ENCODE measurements at regions not wholly inside any gene's neighbourhood (a gene's known extent, or its start where the extent isn't known, plus 50 kb on each side); places are given as distances from the start of the nearest gene placed in this dataset.

DNA sequence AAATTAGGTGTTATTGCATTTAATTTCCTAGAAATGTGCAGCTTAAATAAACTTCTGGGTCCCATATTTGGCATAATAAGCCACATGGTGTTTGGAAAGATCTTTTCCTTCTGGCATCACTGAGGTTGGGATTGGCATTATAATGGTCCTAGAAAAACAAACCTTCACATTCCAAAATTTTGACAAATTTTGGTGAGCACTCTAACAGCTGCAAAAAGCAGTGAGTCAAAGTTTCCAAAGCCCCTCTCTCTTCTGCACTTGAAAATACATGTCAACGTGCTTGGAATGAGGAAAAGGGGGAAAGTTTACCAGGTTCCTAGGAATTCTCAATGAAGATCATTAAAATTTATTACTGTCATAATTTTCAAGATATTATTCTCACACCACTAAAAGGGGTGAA lies 77.8 kb upstream of the STK17B start:
- DNase-seq: no peak

DNA sequence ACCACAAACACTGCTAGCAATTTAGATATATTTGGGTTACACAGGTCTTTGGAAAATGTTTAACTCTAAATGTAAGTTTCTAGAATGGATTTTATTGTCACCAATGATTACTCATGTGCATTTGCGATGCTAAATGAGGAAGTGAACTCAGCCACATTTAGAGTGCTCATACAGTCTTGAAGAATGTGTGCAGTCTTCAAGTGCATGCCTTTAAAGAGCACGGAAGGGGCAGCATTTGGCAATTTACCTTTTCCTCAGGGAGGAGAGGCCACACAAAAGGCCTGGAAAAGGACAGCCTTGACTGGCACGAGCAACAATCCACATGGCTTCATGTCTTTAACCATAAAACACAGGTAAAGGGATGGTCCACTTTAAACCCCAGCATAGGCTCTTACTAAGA lies 78.5 kb upstream of the STK17B start:
- no peak for DNase-seq

DNA sequence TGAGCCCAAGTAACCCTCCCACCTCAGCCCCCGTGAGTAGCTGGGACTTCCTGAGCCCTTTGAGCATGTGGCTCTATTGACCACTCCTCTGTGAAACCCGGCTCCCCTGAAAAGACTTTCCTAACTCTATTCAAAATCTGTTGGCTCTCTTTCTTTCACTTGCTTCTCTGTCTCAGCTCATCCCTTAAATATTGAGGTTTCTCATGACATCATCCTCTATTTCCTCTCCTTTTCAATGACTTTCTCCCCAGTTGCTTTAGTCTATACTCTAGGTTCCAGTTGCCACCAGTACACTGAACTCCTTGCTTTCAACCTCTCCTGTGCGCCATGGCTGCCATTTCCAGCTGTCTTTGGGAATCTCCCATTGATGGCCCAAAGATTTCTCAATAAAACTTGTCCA lies 79.8 kb upstream of the STK17B start:
- DNase-seq: no peak

DNA sequence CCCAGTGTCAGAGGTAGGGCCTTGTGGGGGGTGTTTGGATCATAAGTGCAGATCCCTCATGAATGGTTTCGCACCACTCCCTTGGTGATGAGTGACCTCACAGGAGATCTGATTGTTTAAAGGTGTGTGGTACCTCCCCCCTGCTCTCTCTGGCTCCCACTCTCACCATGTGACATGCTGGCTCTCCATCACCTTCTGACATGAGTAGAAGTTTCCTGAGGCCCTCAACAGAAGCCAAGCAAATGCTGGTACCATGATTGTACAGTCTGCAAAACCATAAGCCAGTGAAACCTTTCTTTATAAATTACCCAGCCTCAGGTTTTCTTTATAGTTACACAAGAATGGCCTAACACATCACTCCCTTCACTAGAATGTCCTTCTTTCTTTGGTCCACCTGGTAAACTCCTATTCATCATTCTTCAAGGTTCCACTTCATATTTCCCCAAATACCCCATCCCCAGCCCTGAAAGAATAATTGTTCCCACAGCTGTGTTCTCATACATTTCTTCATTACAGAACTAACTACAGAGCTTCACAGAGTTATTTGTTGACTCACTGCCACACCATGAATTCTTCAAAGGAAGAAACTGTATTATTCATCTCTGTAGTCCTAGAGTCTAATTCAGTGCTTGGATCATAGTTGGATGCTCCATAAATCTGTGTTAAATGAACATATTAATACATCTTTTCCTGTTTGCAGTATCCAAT lies 81.2 kb upstream of the STK17B start:
- no peak for DNase-seq

- DNase-seq: no peak
Observed at GRCh38 chr2:196253116-196253480, 81.7 kb upstream of the STK17B start.

- DNase-seq: no peak
Observed at GRCh38 chr2:196256585-196256984, 85.2 kb upstream of the STK17B start.

DNA sequence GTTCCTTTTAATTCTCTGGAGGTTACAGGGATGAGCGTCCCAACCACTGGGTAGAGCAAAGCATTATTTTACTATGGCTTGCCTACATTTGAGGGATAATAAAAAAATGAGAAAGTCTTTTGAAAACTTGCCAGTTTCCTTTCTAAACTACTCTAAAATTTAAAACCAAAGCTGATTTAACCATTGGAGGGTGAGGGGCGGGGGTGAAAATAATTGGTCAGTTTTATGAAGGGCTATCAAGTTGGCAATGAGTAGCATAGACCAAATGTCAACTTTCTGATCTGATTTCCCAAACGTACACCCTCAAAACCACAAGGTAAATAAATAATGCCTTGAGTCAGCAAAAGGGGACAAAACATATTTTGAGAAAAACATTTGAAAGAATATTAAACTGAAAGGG lies 85.7 kb upstream of the STK17B start:
- DNase-seq: no peak

DNA sequence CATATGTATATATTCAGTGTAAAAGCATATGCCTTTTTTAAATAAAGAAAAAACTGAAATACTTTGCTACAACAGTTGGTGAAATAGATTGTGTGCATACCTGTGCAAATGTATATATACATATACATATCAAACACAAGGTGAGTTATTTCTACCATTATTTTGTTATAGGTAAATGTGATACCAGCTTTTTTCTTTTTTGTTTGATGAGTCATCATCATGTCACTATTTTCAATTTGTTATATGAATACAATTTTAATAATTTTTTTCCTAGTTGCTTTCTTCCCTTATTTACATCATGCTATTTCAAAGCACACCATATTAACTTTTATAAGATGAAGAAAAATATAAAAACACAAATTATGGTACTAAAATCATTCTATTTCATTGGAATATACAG lies 87.0 kb upstream of the STK17B start:
- DNase-seq: no peak

GRCh38 chr2:196259507-196260481 lies 88.4 kb upstream of the STK17B start:
- DNase-seq: peak; percentile 53 to 60

- no peak for DNase-seq
Observed at GRCh38 chr2:196260546-196260945, 89.2 kb upstream of the STK17B start.

DNA sequence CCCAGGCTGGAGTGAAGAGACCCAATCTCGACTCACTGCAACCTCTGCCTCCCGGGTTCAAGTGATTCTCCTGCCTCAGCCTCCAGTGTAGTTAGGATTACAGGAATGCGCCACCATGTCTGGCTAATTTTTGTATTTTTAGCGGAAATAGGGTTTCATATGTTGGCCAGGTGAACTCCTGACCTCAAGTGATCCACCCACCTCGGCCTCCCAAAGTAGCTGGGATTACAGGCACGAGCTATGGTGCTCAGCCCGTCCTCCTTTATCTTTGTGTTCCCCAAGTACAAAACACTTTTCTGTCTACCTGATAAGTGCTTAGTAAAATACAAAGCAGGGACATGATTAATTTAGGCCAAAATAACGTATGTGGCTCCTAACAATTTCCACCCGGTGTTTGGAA lies 91.2 kb upstream of the STK17B start:
- DNase-seq: no peak

- peak; percentile 46 to 54 for DNase-seq
Observed at GRCh38 chr2:196263181-196263747, 91.9 kb upstream of the STK17B start.

GRCh38 chr2:196266351-196266750 lies 95.0 kb upstream of the STK17B start:
- DNase-seq: no peak

GRCh38 chr2:196266855-196267254 lies 95.5 kb upstream of the STK17B start:
- no peak for DNase-seq

GRCh38 chr2:196268025-196268424 lies 96.6 kb upstream of the STK17B start:
- no peak for DNase-seq

GRCh38 chr2:196268538-196269338 lies 97.4 kb upstream of the STK17B start:
- peak; percentile 53 to 57 for DNase-seq

GRCh38 chr2:196271795-196272194 lies 100.4 kb upstream of the STK17B start:
- DNase-seq: no peak

GRCh38 chr2:196274387-196274809 lies 103.0 kb upstream of the STK17B start:
- no peak for DNase-seq

DNA sequence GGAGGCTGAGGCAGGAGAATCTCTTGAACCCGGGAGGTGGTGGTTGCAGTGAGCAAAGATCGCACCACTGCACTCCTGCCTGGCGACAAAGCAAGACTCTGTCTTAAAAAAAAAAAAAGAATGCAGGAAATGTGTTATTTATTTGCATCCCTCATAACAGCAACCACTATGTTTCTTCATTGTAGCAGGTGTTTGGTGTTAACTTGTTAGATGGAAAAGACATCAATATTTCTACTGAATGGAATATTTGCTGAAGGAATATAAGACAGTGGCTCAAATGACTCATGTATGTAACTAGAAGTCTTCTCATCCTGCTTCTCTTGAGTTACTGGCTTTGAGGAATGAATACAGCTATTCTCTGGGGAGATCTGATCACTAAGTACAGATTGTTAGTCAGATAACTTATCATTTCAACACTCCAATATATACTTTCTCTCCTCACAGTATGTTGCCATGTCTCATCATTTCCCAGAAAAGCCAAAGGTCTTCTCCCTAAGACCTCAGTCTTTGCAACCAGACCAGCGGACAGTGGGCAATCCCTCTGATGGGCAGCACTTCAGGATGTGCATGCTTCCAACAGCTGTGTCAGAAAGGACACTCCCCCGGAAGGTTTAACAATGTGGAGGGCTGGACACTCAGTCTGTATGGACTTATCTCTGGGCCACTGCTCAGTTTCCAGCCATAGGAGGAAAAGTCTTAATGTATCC lies 104.4 kb upstream of the STK17B start:
- peak; percentile 50 to 54 for DNase-seq

DNA sequence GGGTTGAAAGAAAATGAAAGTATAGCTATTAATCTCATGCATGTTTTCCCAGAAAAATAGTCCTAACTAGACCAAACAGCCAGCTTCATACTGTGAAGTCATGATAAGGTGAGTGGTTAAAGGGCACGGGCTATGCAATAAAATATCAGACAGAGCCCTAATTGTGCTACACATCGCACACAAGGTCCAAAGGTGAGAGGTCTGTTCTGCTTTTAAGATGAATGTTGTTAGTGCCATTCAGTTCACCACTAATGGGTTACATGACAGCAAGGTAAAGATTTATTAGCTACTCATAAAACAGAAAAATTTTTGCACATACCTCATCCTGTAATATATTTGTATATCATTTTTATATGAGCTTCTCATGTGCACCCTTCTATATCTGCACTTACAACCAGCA lies 105.0 kb upstream of the STK17B start:
- no peak for DNase-seq

DNA sequence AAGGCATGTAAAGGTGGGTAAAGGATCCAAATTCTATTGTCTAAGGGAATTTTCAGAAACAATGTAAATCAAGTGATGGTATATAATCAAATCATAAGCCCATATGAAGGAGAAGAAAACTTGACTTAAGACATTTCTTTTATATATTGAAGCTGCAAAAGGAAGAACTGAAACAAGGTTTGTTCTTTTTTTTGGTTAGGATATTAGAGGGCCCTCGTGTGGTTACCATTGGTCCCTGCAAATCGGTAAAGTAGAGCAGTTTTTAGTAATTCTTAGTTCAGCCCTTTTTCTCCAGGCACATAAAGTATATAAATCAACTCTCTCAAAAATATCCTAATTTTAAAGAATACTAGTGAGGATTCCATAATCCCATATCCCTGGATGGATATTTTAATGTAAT lies 105.6 kb upstream of the STK17B start:
- DNase-seq: no peak

GRCh38 chr2:196278491-196278911 lies 107.1 kb upstream of the STK17B start:
- DNase-seq: peak; percentile 80
